HG02610 (cell line): ENCODE measurements at regions not wholly inside any gene's neighbourhood (a gene's known extent, or its start where the extent isn't known, plus 50 kb on each side); places are given as distances from the start of the nearest gene placed in this dataset.
"Not testable (repeated sequence)": the region's sequence is repeated elsewhere in the genome, so short reads cannot be mapped to it uniquely, and the experiment has no call there.

Experiments used
- ATAC-seq: cut with Tn5 transposase; IDR thresholded peaks from one replicate; pipeline ENCODE4 v1.9.1; 2021; ENCODE audit warnings: mild to moderate bottlenecking, moderate library complexity; ENCODE audit not compliant: unreplicated experiment

DNA sequence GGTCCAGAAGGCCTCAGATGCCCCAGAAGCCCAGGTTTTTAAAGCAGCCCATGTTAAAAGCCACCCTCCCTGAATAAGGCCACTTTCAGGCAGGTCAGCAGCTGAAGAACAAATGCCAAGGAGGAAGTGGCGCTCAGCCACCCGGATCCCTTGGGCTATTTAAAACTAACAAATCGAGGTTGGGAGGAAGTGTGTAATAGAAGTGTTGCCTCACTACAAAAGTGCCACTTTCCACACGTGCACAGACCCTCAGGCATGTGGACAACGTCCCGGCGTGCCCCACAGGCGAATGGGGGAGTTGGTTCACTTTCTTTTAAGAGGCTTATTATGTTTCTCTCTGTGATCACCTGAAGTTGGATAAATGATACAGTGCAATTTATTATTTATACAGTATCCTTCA is 173.8 kb upstream of the SALL3 start:
- no peak for ATAC-seq

DNA sequence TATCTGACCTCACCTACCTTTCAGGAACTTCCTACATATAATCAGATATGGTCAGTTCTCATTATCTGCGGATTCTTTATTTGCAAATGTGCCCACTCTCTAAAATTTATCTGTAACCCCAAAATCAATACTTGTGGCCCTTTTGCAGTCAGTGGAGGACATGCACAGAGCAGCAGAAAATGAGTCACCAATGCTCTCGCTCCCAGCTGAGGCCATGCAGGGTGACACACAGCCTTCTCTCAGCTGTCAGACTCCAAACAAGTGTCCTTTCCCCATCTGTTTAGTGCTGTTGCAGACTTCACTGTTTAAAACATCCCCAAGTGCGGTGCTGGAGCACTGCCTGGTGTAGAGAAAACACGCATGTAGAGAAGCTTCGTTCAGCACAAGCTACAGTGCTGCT is 171.9 kb upstream of the SALL3 start:
- ATAC-seq = no peak

DNA sequence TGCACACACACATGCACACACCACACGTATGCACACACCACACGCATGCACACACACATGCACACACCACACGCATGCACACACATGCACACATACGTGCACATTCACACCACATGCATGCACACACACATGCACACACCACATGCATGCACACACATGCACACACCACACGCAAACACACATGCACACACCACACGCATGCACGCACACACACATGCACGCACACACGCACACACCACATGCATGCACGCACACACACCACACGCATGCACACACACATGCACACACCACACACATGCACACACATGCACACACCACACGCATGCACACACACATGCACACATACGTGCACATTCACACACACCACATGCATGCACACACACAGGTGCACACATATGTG is 169.8 kb upstream of the SALL3 start:
- ATAC-seq = no peak

DNA sequence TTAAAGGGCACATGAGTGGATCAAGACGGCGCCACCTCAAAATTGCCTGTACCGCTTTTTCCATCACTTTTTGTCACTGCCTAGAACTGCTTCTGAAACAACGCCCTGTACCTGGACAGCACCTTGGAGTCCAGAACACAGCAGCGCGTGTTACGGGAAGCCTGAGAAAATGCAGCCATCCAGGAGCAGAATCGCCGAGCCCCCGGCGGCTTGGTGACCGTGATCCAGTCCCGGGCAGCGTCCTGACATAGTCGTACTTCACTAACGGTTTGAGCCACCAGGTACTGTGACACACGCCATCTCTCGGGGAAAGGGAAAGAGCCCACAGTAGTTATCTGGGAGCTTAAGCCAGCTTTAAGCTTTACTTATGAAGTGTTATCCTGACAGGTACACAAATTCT is 168.9 kb upstream of the SALL3 start:
- no peak for ATAC-seq

DNA sequence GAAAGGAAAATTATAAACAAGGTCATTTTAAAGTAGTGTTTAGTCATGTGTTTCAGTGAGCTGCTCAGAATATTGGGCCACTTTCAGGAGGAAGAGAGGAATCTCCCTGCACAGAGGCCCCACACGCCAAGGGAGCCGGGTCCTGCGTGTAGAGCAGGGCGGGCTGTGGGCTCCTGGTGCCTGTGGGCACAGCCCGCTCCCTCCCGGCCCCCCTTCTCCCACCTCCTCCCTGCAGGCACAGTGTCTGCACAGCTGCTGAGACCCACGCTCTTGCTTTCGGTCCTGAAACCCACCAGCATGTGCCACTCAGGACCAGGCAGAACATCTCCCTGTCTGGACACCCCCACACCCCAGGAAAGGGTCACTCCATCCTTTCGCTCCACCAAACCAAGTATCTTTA is 167.6 kb upstream of the SALL3 start:
- no peak for ATAC-seq

DNA sequence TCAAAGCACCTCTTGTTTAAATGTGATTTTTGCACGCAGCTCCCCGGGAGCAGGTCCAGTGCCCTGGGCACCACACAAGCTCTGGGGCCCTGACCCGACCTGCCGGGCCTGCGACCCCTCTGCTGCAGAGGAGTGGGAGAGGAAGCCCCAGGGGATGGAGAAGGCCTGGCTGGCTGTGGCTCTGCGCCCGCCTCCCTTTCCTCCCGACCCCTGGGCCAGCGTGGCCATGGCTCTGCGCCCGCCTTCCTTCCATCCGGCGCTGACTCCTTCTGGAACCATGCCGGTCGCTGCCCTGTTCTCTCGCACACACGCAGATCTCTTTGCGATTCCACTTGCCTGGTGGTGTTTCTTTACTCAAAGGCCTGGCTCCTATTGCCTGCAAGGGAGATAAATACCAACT is 166.5 kb upstream of the SALL3 start:
- ATAC-seq = no peak

DNA sequence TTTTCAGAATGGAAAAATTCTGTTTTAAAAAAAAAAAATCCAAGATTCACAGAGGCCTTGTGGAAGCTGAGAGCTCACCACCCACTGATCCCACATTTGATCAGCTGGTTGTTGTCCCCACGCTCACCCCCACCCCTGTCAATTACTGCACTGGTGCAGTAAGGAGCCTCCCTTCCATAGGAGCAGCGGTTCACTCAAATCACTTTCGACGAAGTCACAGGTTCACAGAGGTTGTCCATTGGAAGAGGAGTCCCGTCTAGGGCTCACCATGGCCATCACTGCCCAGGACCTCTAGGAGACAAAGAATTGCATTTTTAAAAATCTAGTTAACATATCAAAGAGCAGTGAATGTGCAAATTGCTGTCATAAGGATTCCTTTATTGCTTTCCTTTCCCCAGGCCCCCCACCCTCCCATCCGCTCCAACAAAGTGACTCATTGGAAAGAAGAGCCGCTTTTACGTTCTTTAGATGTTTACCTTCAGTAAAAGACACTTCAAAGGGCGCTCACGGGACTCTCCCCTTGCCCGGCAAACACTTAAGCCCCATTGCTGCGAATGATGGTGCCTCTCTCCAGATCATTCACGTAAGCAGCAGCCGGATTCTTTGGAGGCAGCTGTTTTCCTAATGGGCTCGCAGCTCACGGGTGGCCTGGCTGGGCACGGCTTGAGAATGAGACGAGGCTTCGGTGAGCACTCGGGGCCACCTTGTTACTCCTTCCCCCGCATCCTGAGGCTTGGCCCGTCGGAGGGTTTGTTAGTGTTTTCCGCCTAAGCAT is 165.5 kb upstream of the SALL3 start:
- ATAC-seq = no peak

DNA sequence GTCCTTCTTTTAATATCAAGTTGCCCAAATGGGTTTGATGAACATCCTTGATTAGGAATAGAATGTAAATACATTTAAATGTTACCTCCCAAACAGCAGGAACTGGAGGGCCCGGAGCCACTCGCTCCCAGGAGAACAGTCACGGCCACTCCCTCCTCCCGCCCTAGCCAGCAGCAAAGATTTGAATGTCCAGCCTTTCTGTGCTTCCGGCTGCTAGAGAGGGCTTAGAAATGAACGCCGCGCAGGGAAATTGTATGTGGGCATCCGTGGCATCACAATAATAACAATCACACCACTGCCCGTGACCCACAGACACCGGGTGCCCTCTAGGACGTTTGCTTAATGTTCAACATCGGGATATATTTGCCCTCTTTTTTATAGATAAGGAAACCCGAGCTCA is 164.9 kb upstream of the SALL3 start:
- no peak for ATAC-seq

DNA sequence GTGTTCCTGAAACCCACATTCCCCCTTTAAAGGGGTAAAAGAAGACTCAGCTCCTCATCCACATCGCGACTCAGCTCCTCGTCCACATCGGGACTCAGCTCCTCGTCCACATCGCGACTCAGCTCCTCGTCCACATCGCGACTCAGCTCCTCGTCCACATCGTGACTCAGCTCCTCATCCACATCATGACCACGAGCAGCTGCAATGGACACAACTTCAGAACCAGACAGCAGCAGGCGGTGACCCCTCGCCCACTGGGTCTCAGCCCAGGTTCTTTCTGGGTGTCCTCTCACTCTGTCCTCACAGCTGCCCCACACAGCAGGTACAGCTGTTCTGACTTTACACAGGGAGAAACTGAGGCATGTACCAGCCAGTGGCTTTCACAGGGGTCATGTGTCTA is 163.5 kb upstream of the SALL3 start:
- ATAC-seq = no peak

DNA sequence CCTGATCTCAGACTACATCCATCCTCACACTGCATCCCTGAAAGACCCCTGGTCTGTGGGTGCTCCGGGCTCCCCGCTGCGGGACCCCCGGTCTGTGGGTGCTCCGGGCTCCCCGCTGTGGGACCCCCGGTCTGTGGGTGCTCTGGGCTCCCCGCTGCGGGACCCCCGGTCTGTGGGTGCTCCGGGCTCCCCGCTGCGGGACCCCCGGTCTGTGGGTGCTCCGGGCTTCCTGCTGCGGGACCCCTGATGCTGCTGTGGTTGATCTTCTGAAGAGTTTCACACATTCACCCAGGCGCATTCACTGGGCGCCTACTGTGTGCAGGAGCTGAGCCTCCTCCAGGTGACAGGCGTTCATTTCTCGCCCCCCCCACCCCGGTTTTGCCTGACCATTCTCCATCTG is 162.7 kb upstream of the SALL3 start:
- no peak for ATAC-seq

DNA sequence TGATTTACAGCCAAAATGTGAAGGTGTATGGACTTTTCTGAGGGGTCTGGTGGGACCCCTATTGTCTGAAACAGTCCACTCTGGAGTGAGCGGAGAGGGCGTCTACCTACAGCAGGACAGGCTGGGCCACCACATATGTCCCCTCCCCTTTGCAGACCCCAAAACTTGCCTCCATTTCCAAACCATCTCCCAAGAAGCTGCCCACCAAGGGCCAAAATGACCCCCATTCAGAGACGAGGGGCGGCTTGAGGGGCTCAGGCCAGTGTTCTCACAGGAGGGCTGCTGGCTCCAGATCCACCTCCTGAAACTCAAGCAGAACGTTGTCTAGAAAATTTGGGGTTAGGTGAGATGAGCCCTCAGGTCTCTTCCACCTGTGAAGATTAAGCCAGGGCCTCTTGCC is 161.1 kb upstream of the SALL3 start:
- ATAC-seq = no peak

DNA sequence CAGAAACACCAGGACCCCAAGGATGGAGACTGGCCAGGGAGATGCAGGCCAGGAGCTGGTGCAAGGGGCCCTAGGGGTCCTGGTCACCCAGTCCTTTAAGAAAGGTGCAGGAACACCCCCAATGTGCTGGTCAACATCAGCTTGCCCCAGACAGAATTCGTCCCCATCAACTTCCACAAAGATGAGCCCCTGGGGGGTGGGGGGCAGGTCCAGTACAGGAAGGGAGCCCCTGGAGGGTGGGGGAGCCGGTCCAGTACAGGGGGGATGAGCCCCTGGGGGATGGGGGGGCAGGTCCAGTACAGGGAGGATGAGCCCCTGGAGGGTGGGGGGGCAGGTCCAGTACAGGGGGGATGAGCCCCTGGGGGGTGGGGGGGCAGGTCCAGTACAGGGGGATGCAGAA is 160.7 kb upstream of the SALL3 start:
- no peak for ATAC-seq

DNA sequence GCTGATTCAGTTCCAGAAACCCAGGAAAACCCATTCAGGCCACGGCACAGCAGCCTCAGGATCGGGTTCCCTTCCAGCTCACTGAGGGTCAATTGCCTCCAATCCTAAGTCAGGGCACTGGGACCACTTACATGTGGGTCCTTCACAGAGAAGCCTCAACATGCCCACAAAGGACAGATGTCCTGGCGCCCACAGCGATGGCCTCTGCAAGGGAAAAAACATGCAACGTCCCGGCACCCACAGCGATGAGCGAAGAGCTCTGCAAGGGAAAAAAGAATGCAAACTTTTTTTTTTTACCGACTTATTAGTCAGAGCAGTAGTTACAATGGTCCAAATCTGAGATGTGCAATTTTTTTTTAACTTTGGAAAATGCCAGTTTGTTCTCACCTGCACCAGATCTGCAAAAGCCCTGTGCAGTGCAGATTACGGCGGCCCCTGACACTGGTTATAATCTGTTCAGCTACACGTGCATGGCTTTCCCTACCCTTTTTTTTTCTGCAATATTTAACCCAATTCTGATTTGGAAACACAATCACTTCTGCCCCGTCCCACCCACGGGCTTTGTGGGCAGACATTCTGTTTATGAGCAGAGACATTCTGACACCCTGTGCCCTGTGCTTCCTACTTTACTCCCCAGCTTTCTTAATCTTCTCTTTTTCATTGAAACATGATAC is 159.3 kb upstream of the SALL3 start:
- ATAC-seq = no peak

DNA sequence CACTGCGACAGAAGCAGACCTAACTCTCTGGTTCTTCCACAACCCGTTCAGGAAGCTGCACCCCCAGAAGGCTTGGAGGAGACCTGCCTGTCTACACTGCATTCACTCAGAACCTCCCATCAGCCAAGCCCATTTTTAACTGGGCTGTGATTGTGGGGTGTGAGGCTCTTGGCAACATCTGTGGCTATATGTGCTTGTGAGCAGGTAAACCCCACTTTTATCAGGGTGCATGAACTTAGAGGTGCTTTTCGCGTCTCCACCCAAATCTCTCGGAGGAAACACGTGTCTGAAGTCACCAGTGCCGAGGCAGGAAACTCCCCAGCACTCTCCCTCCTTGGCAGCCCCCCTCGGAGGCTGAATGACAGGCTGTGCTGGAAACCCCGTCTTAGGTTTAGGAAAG is 158.2 kb upstream of the SALL3 start:
- ATAC-seq = no peak

DNA sequence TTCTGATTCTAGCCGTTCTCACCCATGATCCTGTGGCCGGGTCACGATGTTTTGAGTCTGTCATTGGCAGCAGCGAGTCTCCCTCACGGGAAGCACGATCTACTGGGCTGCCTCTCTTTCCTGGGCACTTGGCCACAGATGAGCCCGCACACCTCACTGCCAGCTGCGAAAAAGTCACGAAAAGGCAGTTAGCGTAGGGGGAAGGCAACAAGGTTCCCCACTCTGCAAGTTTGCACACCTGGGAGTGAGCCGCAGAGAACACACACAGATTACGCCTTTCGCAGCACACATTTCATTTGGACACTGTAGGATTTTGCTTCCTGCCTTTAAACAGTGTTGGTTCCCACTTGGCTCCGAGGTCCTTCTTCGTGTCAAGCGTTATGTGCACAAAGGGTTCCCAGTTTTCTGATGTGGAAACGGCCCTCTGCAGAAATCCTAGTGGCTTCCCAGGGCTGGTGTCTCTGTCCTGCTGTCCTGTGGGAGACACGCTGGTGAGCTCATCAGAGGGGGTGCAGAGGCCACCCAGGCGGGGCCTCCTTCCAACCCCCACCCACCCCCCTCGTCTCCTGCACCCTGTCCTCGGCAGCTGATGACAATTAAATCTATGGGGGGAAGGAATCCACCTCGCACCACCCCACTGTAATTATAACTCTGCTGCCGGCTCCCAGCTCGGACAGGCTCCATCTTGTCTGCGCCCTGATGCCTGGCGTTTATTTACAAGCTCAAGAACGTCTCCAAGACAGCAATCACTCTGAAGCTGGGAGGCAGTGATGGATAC is 157.3 kb upstream of the SALL3 start:
- no peak for ATAC-seq

DNA sequence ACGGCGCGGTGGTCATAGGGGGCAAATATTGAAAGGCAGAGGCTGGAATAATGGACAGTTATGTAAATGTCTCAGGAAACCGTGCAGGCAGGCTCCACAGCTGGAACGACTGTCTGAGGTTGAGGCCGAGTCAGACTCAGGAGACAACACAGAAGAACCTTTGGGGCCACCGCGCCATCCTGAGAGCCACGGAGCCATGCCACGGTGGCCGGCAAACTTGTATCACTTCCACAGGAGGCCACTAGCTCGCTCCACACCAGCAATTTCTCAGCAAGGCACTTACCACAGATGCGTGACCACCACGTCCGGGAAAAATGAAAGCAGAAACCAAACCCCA is 156.7 kb upstream of the SALL3 start:
- ATAC-seq = no peak

DNA sequence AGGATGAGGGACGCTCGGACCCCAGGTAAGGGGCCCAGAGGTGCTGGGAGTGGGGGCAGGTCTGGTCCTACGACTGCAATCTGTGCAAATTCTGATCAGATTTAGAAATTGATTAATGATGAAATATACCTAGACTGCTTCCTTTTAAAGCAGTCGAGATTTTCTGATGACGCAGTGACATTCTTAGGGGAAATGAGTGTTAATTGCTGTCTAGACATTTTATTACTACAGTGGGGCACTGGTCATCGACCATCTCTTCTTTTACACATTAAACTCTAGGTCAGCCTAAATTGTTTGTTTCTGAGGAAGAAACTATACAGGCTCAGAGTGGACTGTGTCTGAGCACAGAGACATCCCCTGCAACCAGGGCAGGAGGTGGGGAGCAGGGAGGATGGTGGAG is 154.4 kb upstream of the SALL3 start:
- ATAC-seq = no peak

DNA sequence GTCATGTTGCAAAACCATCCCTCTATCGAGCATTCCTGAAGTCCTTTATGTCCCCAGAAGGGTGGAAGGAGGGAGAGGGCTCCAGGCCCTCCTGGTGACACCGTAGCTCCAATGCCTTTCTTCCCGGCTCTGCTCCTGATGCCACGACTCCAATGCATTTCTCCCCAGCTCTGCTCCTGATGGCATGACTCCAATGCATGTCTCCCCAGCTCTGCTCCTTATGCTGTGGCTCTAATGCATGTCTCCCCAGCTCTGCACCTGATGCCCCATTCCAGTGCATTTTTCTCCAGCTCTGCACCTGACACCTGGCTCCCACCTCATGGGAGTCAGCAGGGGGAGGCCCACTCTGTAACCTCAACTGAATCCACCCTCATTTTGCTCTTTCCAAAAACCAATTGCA is 153.0 kb upstream of the SALL3 start:
- no peak for ATAC-seq

DNA sequence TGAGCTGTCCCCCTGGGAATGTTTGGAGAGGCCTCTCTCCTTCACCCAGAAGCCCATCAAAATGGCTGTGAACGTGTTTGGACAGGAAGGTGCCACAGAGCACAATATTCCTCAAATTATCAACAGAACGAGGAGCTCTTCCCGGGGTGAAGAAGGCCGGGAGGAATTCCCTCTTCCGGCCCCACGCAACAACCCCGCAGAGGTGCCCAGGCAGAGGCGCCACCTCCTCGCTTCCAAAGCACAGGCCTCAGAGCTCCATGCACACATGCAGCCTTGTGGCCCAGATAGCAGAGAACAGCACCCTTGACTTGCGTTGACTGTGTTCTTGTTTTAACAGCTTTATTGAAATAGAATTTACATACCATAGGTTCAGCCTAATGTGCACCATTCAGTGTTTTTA is 152.5 kb upstream of the SALL3 start:
- no peak for ATAC-seq

DNA sequence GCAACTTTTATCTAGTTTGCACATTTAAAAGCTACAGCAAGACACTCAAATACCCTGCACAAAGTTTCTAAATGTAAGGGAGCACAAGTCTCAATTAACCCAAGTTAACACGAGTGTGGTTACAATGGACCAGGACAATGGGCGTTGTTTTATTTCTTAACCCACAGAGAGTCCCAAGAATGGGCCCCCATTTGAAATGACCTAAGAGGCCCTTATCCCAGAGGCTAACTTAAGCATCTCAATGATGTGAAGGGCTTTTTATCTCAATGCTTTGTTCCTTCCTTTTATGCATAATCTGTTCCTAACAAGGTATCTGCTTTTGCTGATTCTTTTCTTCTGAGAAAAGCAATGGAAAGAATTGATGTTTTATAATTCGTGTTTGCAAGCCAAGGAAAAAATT is 151.5 kb upstream of the SALL3 start:
- ATAC-seq = no peak

DNA sequence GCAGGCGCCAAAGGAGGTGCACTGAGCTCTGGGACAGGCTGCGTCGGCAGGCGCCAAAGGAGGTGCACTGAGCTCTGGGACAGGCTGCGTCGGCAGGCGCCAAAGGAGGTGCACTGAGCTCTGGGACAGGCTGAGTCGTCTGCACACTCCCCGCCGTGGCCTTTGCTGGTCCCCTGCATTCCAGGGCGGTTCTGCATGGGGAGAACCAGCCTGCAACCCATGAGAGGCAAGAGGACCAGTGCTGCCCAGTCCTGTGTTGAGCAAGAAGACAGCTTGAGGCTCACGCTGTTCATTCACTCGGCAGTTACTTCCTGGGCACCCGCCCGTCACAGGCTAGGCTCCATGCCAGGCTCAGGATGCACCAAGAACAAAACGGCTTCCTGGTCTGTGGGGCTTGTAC is 150.6 kb upstream of the SALL3 start:
- ATAC-seq = not testable (repeated sequence)

DNA sequence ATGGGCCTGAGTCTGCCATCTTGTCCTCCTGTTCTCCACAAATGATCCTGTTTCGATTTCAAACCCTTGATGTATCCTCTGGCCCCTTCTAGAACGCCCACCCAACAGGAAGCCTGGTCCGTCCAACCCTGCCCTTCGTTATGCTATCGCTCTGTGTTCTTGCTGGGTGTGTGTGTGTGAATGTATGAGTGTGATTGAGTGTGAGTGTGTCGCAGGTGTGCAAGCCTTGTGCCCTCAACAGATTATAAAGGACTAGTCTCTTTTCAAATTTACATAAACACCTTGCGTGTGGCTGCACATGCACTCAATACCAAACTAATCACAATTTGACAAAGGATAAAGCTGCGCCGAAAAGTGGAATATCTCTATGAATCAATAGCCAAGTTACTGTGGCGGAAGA is 149.5 kb upstream of the SALL3 start:
- no peak for ATAC-seq
